Spleen (tissue), 7 donors: ENCODE measurements at regions not wholly inside any gene's neighbourhood (a gene's known extent, or its start where the extent isn't known, plus 50 kb on each side); places are given as distances from the start of the nearest gene placed in this dataset.

Source experiments
- POLR2A ChIP-seq, 3 donors: fragments of 450-650 bp; IDR thresholded peaks; one replicate each; pipeline ENCODE4 v1.5.1; 2017; ENCODE audit warnings: antibody characterized with exemption in 3 of 3, mild to moderate bottlenecking in 1 of 3
- POLR2AphosphoS5 ChIP-seq, 3 donors: sonication (generic); formaldehyde crosslinking; IDR thresholded peaks; one replicate each; pipeline ENCODE4 v1.5.1; 2017; ENCODE audit warnings: antibody characterized with exemption in 3 of 3
- TF ChIP-seq, protein P1 (sequence below), 11 experiments: fragments of 200-600 bp in 7 of 11; fragments of 450-650 bp in 4 of 11; sonication (generic) in 4 of 11; IDR thresholded peaks in 8 of 11; conservative IDR thresholded peaks in 3 of 11; 1 replicate in 7 of 11; 2 replicates in 4 of 11; pipeline versions ENCODE4 v1.4.0 to v1.8.0; 2016 to 2021; ENCODE audit warnings: antibody characterized with exemption in 11 of 11, inconsistent platforms in 4 of 11, mild to moderate bottlenecking in 1 of 11
- donor health status: DM: no; HTN: no; CAD: no; lungs with moderate emphysema.
- donor health status: DM: no; HTN: no; CAD: no.
- donor health status: DM: no; HTN: no; CAD: no.

DNA sequence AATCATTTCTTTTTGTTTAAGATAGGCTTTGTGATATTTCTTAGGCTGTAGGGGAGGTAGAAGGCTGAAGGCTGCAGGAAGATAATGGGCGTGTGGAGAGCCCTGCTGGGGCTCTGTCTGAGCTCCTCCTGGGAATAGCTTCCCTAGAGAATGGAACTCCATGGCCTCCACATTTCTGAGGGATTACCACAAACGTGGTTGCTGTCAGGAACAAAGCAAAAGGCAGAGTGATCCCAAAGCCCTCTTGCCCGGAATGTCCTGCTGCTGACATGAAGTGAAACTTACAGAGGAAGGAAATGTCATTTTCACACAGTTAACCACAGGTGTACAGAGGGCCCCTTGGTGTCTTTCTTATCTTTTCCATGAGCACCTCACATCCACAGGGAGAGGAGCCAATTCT, 89.3 kb downstream of the DDIT4L start:
- TF ChIP-seq POLR2AphosphoS5 (IDR thresholded peaks at IDR 0.05) (no peak), POLR2A (IDR thresholded peaks at IDR 0.05) (no peak)
- TF ChIP-seq, protein P1, sequence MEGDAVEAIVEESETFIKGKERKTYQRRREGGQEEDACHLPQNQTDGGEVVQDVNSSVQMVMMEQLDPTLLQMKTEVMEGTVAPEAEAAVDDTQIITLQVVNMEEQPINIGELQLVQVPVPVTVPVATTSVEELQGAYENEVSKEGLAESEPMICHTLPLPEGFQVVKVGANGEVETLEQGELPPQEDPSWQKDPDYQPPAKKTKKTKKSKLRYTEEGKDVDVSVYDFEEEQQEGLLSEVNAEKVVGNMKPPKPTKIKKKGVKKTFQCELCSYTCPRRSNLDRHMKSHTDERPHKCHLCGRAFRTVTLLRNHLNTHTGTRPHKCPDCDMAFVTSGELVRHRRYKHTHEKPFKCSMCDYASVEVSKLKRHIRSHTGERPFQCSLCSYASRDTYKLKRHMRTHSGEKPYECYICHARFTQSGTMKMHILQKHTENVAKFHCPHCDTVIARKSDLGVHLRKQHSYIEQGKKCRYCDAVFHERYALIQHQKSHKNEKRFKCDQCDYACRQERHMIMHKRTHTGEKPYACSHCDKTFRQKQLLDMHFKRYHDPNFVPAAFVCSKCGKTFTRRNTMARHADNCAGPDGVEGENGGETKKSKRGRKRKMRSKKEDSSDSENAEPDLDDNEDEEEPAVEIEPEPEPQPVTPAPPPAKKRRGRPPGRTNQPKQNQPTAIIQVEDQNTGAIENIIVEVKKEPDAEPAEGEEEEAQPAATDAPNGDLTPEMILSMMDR (IDR thresholded peaks at IDR 0.05 in 8 of 11, conservative IDR thresholded peaks at IDR 0.05 in 3 of 11) = no peak
